ENCODE measurements at regions not wholly inside any gene's neighbourhood (a gene's known extent, or its start where the extent isn't known, plus 50 kb on each side); places are given as distances from the start of the nearest gene placed in this dataset.

- TF ChIP-seq CTCF (IDR thresholded peaks at IDR 0.05) (no peak), POLR2A (IDR thresholded peaks at IDR 0.05) (no peak), POLR2AphosphoS5 (IDR thresholded peaks at IDR 0.05; ENCODE audit: insufficient read depth in 1 of 2, low read depth in 1 of 2) (no peak)
Measured at GRCh38 chr2:163834841-163835240, 99.0 kb upstream of the FIGN start.

All from vagina (tissue), 2 donors.